NCI-H1930 (cell line): ENCODE measurements at regions not wholly inside any gene's neighbourhood (a gene's known extent, or its start where the extent isn't known, plus 50 kb on each side); places are given as distances from the start of the nearest gene placed in this dataset.
"Not testable (repeated sequence)": the region's sequence is repeated elsewhere in the genome, so short reads cannot be mapped to it uniquely, and the experiment has no call there.

ENCODE experiments used
- DNase-seq, 2 experiments: peaks; one replicate each; lab custom pipeline; 2025; lab: John Stamatoyannopoulos, UW

- no peak for DNase-seq
Observed at GRCh38 chr4:180280076-180280475, 1963.1 kb upstream of the TENM3 start.

GRCh38 chr4:180280726-180281297, 1962.4 kb upstream of the TENM3 start:
- no peak for DNase-seq

- DNase-seq, result peak; percentile 52 to 65
Observed at GRCh38 chr4:180281724-180282123, 1961.5 kb upstream of the TENM3 start.

- DNase-seq, result no peak
Observed at GRCh38 chr4:180284267-180284666, 1958.9 kb upstream of the TENM3 start.

- no peak for DNase-seq
Observed at GRCh38 chr4:180285796-180286195, 1957.4 kb upstream of the TENM3 start.

GRCh38 chr4:180292339-180292738, 1950.9 kb upstream of the TENM3 start:
- DNase-seq, result no peak

- DNase-seq, result no peak
Observed at GRCh38 chr4:180296036-180296599, 1947.1 kb upstream of the TENM3 start.

- no peak for DNase-seq
Observed at GRCh38 chr4:180304321-180304720, 1938.9 kb upstream of the TENM3 start.

- no peak for DNase-seq
Observed at GRCh38 chr4:180310616-180311015, 1932.6 kb upstream of the TENM3 start.

- no peak for DNase-seq
Observed at GRCh38 chr4:180314972-180315371, 1928.2 kb upstream of the TENM3 start.

GRCh38 chr4:180330521-180330920, 1912.7 kb upstream of the TENM3 start:
- no peak for DNase-seq

- no peak for DNase-seq
Observed at GRCh38 chr4:180333162-180333561, 1910.0 kb upstream of the TENM3 start.

- DNase-seq, result no peak
Observed at GRCh38 chr4:180335566-180335965, 1907.6 kb upstream of the TENM3 start.

GRCh38 chr4:180336494-180337090, 1906.6 kb upstream of the TENM3 start:
- DNase-seq, result no peak

GRCh38 chr4:180341926-180342325, 1901.3 kb upstream of the TENM3 start:
- no peak for DNase-seq

GRCh38 chr4:180350901-180351300, 1892.3 kb upstream of the TENM3 start:
- no peak for DNase-seq

GRCh38 chr4:180356766-180357165, 1886.4 kb upstream of the TENM3 start:
- DNase-seq, result no peak

- not testable (repeated sequence) for DNase-seq
Observed at GRCh38 chr4:180360113-180360512, 1883.1 kb upstream of the TENM3 start.

- no peak for DNase-seq
Observed at GRCh38 chr4:180363815-180364214, 1879.4 kb upstream of the TENM3 start.

- no peak for DNase-seq
Observed at GRCh38 chr4:180372691-180373090, 1870.5 kb upstream of the TENM3 start.

GRCh38 chr4:180377741-180378140, 1865.5 kb upstream of the TENM3 start:
- DNase-seq, result peak in 1 of 2 experiments; percentile 5

GRCh38 chr4:180380733-180381132, 1862.5 kb upstream of the TENM3 start:
- DNase-seq, result no peak

GRCh38 chr4:180391613-180392012, 1851.6 kb upstream of the TENM3 start:
- DNase-seq, result no peak

- no peak for DNase-seq
Observed at GRCh38 chr4:180394312-180394711, 1848.9 kb upstream of the TENM3 start.
